Erythroblast (primary cell): ENCODE measurements at regions not wholly inside any gene's neighbourhood (a gene's known extent, or its start where the extent isn't known, plus 50 kb on each side); places are given as distances from the start of the nearest gene placed in this dataset.
"Not testable (repeated sequence)": the region's sequence is repeated elsewhere in the genome, so short reads cannot be mapped to it uniquely, and the experiment has no call there.

ENCODE experiments used
- GATA1 ChIP-seq: IDR thresholded peaks from 2 replicates; pipeline ENCODE4 v1.6.1; 2011; ENCODE audit warnings: low read depth, mild to moderate bottlenecking, control low read depth, low read length, moderate library complexity
- POLR2A ChIP-seq: IDR thresholded peaks from 2 replicates; pipeline ENCODE4 v1.6.1; 2011; ENCODE audit warnings: mild to moderate bottlenecking, low read length

DNA sequence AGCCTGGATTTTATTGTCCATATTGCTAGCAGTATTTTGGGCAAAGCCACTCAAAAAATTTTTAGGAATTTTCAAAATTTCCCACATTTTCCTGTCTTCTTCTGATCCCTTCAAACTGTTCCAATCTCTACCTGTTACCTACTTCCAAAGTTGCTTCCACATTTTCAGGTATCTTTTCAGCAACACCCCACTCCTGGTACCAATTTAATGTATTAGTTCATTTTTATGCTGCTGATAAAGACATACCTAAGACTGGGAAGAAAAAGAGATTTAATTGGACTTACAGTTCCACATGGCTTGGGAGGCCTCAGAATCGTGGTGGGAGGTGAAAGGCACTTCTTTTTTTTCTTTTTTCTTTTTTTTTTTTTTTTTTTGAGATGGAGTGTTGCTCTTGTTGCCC is 73.6 kb upstream of the COL1A2 start:
- not testable (repeated sequence) for TF ChIP-seq POLR2A, GATA1
